Osteocyte (in vitro differentiated cells): ENCODE measurements at regions not wholly inside any gene's neighbourhood (a gene's known extent, or its start where the extent isn't known, plus 50 kb on each side); places are given as distances from the start of the nearest gene placed in this dataset.

ENCODE experiments used
- DNase-seq: peaks from one replicate; pipeline ENCODE4 v3.0.0; 2021; ENCODE audit warnings: mixed read lengths; ENCODE audit not compliant: unreplicated experiment; ENCODE audit errors: extremely low spot score
- H3K27ac Mint-ChIP-seq: one replicate; pipeline ENCODE4 v1.8.0; 2021; ENCODE audit warnings: mild to moderate bottlenecking, mixed read lengths; ENCODE audit not compliant: unreplicated experiment
- H3K27me3 Mint-ChIP-seq: one replicate; pipeline ENCODE4 v1.8.0; 2021; ENCODE audit warnings: mixed read lengths; ENCODE audit not compliant: unreplicated experiment
- H3K36me3 Mint-ChIP-seq: one replicate; pipeline ENCODE4 v1.8.0; 2021; ENCODE audit warnings: mixed read lengths; ENCODE audit not compliant: unreplicated experiment
- H3K4me1 Mint-ChIP-seq: one replicate; pipeline ENCODE4 v1.8.0; 2021; ENCODE audit warnings: mixed read lengths; ENCODE audit not compliant: unreplicated experiment
- H3K4me3 Mint-ChIP-seq: one replicate; pipeline ENCODE4 v1.8.0; 2021; ENCODE audit warnings: mild to moderate bottlenecking, moderate library complexity, mixed read lengths; ENCODE audit not compliant: unreplicated experiment
- H3K9me3 Mint-ChIP-seq: one replicate; pipeline ENCODE4 v1.8.0; 2021; ENCODE audit warnings: mixed read lengths; ENCODE audit not compliant: unreplicated experiment
- CTCF ChIP-seq: fragments of 200-600 bp; sonication (generic); IDR thresholded peaks from 2 replicates; pipeline ENCODE4 v1.5.0; 2021; ENCODE audit warnings: antibody characterized with exemption, mild to moderate bottlenecking, moderate library complexity

- no peak overlapping the region for H3K27ac Mint-ChIP-seq
- H3K36me3 Mint-ChIP-seq: no peaks in the 10 kb centered on the region
- H3K27me3 Mint-ChIP-seq: peaks cover 3% of the 10 kb centered on the region
- no peaks in the 10 kb centered on the region for H3K4me1 Mint-ChIP-seq
- DNase-seq: no peak
- TF ChIP-seq CTCF: no peak
- no peaks in the 10 kb centered on the region for H3K9me3 Mint-ChIP-seq
- no peak overlapping the region for H3K4me3 Mint-ChIP-seq
Observed at GRCh38 chr2:176852667-176853066, 359.9 kb upstream of the HNRNPA3 start.

- no peaks in the 10 kb centered on the region for H3K36me3 Mint-ChIP-seq
- H3K4me1 Mint-ChIP-seq: no peaks in the 10 kb centered on the region
- no peak overlapping the region for H3K27ac Mint-ChIP-seq
- DNase-seq: no peak
- H3K4me3 Mint-ChIP-seq: no peak overlapping the region
- H3K27me3 Mint-ChIP-seq: peaks cover 3% of the 10 kb centered on the region
- H3K9me3 Mint-ChIP-seq: no peaks in the 10 kb centered on the region
- no peak for TF ChIP-seq CTCF
Observed at GRCh38 chr2:176854062-176854461, 358.5 kb upstream of the HNRNPA3 start.

- Mint-ChIP-seq H3K27ac (no peak overlapping the region), H3K9me3 (no peaks in the 10 kb centered on the region), H3K36me3 (no peaks in the 10 kb centered on the region), H3K27me3 (no peaks in the 10 kb centered on the region), H3K4me3 (no peak overlapping the region), H3K4me1 (no peaks in the 10 kb centered on the region)
- no peak for TF ChIP-seq CTCF
- no peak for DNase-seq
Observed at GRCh38 chr2:176854878-176855277, 357.7 kb upstream of the HNRNPA3 start.

GRCh38 chr2:176856683-176857082 lies 355.9 kb upstream of the HNRNPA3 start:
- no peaks in the 10 kb centered on the region for H3K36me3 Mint-ChIP-seq
- H3K9me3 Mint-ChIP-seq: no peaks in the 10 kb centered on the region
- H3K27me3 Mint-ChIP-seq: no peaks in the 10 kb centered on the region
- DNase-seq: no peak
- no peak overlapping the region for H3K27ac Mint-ChIP-seq
- no peaks in the 10 kb centered on the region for H3K4me1 Mint-ChIP-seq
- TF ChIP-seq CTCF: no peak
- H3K4me3 Mint-ChIP-seq: no peak overlapping the region

- no peak overlapping the region for H3K27ac Mint-ChIP-seq
- H3K27me3 Mint-ChIP-seq: no peaks in the 10 kb centered on the region
- H3K4me1 Mint-ChIP-seq: no peaks in the 10 kb centered on the region
- H3K4me3 Mint-ChIP-seq: no peak overlapping the region
- no peak for TF ChIP-seq CTCF
- H3K9me3 Mint-ChIP-seq: no peaks in the 10 kb centered on the region
- no peaks in the 10 kb centered on the region for H3K36me3 Mint-ChIP-seq
- no peak for DNase-seq
Observed at GRCh38 chr2:176865336-176865735, 347.3 kb upstream of the HNRNPA3 start.
